ENCODE measurements at regions not wholly inside any gene's neighbourhood (a gene's known extent, or its start where the extent isn't known, plus 50 kb on each side); places are given as distances from the start of the nearest gene placed in this dataset.
A peak's percentile ranks its signal among the peaks of the same experiment; 100 is the strongest.

DNA sequence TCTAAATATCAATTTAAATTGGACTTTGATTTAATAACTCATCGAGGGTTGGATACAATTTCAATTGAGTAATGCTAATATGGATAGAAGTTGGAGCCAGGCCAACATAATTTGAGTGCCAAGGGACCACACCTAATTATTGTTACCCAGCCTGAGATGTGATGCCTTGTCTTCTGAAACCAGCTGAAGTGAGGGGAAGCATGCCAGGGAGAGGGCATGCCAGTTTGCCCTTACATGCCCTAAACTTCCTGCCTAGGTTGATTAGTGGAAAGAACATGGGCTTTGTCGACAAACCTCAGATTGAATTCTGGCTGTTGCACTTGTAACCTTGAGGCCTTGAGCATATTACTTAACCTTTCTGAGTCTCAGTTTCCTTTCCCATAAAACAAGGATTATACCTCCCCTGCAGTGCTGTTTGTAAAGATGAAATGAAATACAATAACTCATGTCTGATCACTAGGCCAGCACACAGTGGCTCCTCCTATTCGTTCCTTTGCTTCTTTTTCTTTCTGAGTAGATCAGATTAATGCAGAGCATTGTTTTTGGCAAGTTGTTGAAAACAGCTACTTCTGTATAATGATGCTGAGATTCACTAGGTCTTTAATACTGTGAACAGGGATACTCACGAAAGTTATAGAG is 412.8 kb downstream of the TLE4 start:
- Histone ChIP-seq H3K23ac (ENCODE audit: low read length in 2 of 2) (no peak overlapping the region), H3K4me3 (ENCODE audit: insufficient read depth in 1 of 2, low read depth in 1 of 2, low read length in 2 of 2) (no peak overlapping the region), H3K79me1 (replicated peaks; ENCODE audit: low read length, poor library complexity, severe bottlenecking) (no peaks in the 10 kb centered on the region), H3K14ac (ENCODE audit: low read length in 2 of 2) (no peak overlapping the region), H3K4ac (ENCODE audit: low read depth in 1 of 2, low read length in 2 of 2) (no peak overlapping the region), H3K9me3 (ENCODE audit: control insufficient read depth, low read length) (no peaks in the 10 kb centered on the region), H2AFZ (ENCODE audit: low read depth, low read length) (no peak overlapping the region), H4K91ac (ENCODE audit: low read length) (no peak overlapping the region), H3K4me1 (ENCODE audit: control insufficient read depth, insufficient read depth, low read depth, low read length) (peaks cover 8% of the 10 kb centered on the region), H3K36me3 (ENCODE audit: control insufficient read depth in 1 of 2, insufficient read depth in 2 of 2, low read depth in 1 of 2, low read length in 2 of 2) (no peaks in the 10 kb centered on the region), H3K27me3 (ENCODE audit: control insufficient read depth in 1 of 2, insufficient read depth in 1 of 2, low read length in 2 of 2) (peaks cover 0 to 7% of the 10 kb centered on the region in 2 experiments), H2AK5ac (ENCODE audit: low read length, severe bottlenecking) (no peak overlapping the region), H3K9ac (ENCODE audit: low read length) (no peak overlapping the region), H3K4me2 (ENCODE audit: low read length, poor library complexity, severe bottlenecking) (no peak overlapping the region), H3K27ac (ENCODE audit: low read length, poor library complexity, severe bottlenecking) (no peak overlapping the region), H2BK5ac (ENCODE audit: low read depth, low read length, poor library complexity, severe bottlenecking) (no peak overlapping the region), H2BK120ac (ENCODE audit: low read depth, low read length) (no peak overlapping the region), H2BK12ac (ENCODE audit: low read length in 2 of 2) (no peak overlapping the region), H2BK15ac (ENCODE audit: low read depth, poor library complexity, severe bottlenecking) (no peak overlapping the region), H3K18ac (ENCODE audit: low read depth in 1 of 2, low read length in 2 of 2) (no peak overlapping the region), H4K8ac (ENCODE audit: low read length) (no peak overlapping the region)
- no peak for DNase-seq
- 96% methylated on average over 2 of the region's 4 CpGs for WGBS

DNA sequence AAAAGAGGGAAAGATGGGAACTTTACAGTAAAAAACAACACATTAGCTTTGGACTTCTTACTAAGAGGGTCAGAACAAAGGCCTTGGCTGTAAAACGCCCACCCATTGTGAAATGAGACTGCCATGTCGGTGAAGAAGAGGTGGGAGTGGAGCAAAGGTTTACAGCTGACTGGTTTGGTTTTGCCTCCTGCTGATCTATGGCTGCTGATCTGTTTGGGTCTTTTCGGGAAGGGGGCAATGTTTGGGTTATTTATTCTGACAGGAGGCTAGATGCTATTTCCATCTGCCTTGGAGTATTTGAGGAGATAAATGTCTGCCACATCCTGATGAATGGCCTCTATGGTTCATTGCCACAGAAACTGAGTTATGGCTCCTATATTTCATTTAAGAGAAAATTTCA is 408.7 kb downstream of the TLE4 start:
- Histone ChIP-seq H4K91ac (ENCODE audit: low read length) (no peak overlapping the region), H3K36me3 (ENCODE audit: control insufficient read depth in 1 of 2, insufficient read depth in 2 of 2, low read depth in 1 of 2, low read length in 2 of 2) (no peaks in the 10 kb centered on the region), H3K79me1 (replicated peaks; ENCODE audit: low read length, poor library complexity, severe bottlenecking) (no peaks in the 10 kb centered on the region), H3K27ac (ENCODE audit: low read length, poor library complexity, severe bottlenecking) (peak overlapping the region; percentile 41), H2BK5ac (ENCODE audit: low read depth, low read length, poor library complexity, severe bottlenecking) (no peak overlapping the region), H2AK5ac (ENCODE audit: low read length, severe bottlenecking) (no peak overlapping the region), H3K4me3 (ENCODE audit: insufficient read depth in 1 of 2, low read depth in 1 of 2, low read length in 2 of 2) (no peak overlapping the region), H3K4me1 (ENCODE audit: control insufficient read depth, insufficient read depth, low read depth, low read length) (peaks cover 6% of the 10 kb centered on the region), H2BK15ac (ENCODE audit: low read depth, poor library complexity, severe bottlenecking) (no peak overlapping the region), H3K18ac (ENCODE audit: low read depth in 1 of 2, low read length in 2 of 2) (no peak overlapping the region), H3K14ac (ENCODE audit: low read length in 2 of 2) (no peak overlapping the region), H3K9me3 (ENCODE audit: control insufficient read depth, low read length) (no peaks in the 10 kb centered on the region), H2BK120ac (ENCODE audit: low read depth, low read length) (no peak overlapping the region), H2AFZ (ENCODE audit: low read depth, low read length) (no peak overlapping the region), H3K4me2 (ENCODE audit: low read length, poor library complexity, severe bottlenecking) (no peak overlapping the region), H3K9ac (ENCODE audit: low read length) (no peak overlapping the region), H2BK12ac (ENCODE audit: low read length in 2 of 2) (no peak overlapping the region), H4K8ac (ENCODE audit: low read length) (no peak overlapping the region), H3K4ac (ENCODE audit: low read depth in 1 of 2, low read length in 2 of 2) (no peak overlapping the region), H3K23ac (ENCODE audit: low read length in 2 of 2) (no peak overlapping the region), H3K27me3 (ENCODE audit: control insufficient read depth in 1 of 2, insufficient read depth in 1 of 2, low read length in 2 of 2) (peaks cover 0 to 11% of the 10 kb centered on the region in 2 experiments)
- 53% methylated on average over 3 of the region's 3 CpGs for WGBS
- no peak for DNase-seq

DNA sequence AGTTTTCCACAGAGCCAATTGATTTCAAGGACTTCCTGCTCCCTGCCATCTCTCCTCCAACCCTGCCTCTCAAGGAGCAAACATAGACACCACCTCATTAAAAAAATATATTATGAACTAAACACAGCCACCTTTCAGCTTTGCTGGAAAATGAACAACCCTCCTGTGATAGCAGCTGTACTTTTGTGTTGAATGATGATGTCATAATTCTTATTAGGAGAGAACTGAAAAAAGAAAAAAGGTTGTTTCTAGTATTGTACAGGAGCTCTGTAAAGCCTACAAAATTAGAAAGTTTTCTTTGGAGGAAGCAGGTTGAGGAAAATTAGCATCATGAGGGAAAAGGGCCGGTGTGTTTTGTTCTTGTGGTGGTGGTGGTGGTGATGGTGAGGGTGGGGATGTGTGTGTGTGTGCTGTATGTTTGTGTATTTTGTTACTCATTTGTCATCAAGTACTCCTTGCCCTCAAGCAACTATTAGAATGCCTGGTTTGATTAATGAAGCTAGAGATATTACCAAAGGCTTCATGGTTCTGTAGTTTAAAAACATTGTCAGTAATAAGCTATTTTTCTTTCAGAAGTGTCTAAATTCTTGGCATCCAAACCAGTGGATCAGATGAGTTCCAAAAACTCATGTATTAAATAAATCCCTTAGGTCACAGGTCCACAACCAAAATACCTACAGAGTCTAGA is 405.9 kb downstream of the TLE4 start:
- Histone ChIP-seq H3K18ac (ENCODE audit: low read depth in 1 of 2, low read length in 2 of 2) (no peak overlapping the region), H3K4me3 (ENCODE audit: insufficient read depth in 1 of 2, low read depth in 1 of 2, low read length in 2 of 2) (no peak overlapping the region), H3K4ac (ENCODE audit: low read depth in 1 of 2, low read length in 2 of 2) (no peak overlapping the region), H3K4me2 (ENCODE audit: low read length, poor library complexity, severe bottlenecking) (no peak overlapping the region), H2BK5ac (ENCODE audit: low read depth, low read length, poor library complexity, severe bottlenecking) (no peak overlapping the region), H2BK15ac (ENCODE audit: low read depth, poor library complexity, severe bottlenecking) (no peak overlapping the region), H3K9ac (ENCODE audit: low read length) (no peak overlapping the region), H4K8ac (ENCODE audit: low read length) (no peak overlapping the region), H2AK5ac (ENCODE audit: low read length, severe bottlenecking) (no peak overlapping the region), H3K4me1 (ENCODE audit: control insufficient read depth, insufficient read depth, low read depth, low read length) (peaks cover 6% of the 10 kb centered on the region), H3K79me1 (replicated peaks; ENCODE audit: low read length, poor library complexity, severe bottlenecking) (no peaks in the 10 kb centered on the region), H3K23ac (ENCODE audit: low read length in 2 of 2) (no peak overlapping the region), H3K9me3 (ENCODE audit: control insufficient read depth, low read length) (no peaks in the 10 kb centered on the region), H4K91ac (ENCODE audit: low read length) (no peak overlapping the region), H2BK120ac (ENCODE audit: low read depth, low read length) (no peak overlapping the region), H3K14ac (ENCODE audit: low read length in 2 of 2) (no peak overlapping the region), H3K27me3 (ENCODE audit: control insufficient read depth in 1 of 2, insufficient read depth in 1 of 2, low read length in 2 of 2) (peaks cover 0 to 11% of the 10 kb centered on the region in 2 experiments), H2AFZ (ENCODE audit: low read depth, low read length) (no peak overlapping the region), H3K27ac (ENCODE audit: low read length, poor library complexity, severe bottlenecking) (no peak overlapping the region), H2BK12ac (ENCODE audit: low read length in 2 of 2) (no peak overlapping the region), H3K36me3 (ENCODE audit: control insufficient read depth in 1 of 2, insufficient read depth in 2 of 2, low read depth in 1 of 2, low read length in 2 of 2) (no peaks in the 10 kb centered on the region)
- WGBS: 64% methylated on average over 1 of the region's 1 CpG
- DNase-seq: no peak

DNA sequence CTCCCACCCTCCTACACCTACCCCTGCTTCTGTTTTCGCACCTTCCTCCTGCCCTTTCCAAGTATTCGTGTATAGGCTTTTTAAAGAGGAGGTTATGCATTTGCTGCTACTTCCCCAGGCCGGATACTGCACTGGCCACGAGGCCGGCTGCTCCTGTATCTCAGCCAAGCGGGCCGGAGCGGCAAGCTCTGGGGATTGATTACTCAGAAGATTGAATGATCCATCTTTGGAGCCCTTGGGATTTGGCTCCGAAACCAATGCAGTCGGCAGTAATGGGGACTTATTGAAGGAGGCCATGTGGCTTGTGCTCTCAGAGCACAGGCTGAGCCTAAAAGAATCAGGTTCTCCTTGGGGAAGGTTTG is 405.3 kb downstream of the TLE4 start:
- no peak overlapping the region for H2BK120ac ChIP-seq (ENCODE audit: low read depth, low read length)
- H3K79me1 ChIP-seq (replicated peaks; ENCODE audit: low read length, poor library complexity, severe bottlenecking): no peaks in the 10 kb centered on the region
- no peak overlapping the region for H2BK12ac ChIP-seq (ENCODE audit: low read length in 2 of 2)
- H3K27me3 ChIP-seq (ENCODE audit: control insufficient read depth in 1 of 2, insufficient read depth in 1 of 2, low read length in 2 of 2): peaks cover 0 to 14% of the 10 kb centered on the region in 2 experiments
- H3K18ac ChIP-seq (ENCODE audit: low read depth in 1 of 2, low read length in 2 of 2): no peak overlapping the region
- no peak overlapping the region for H3K27ac ChIP-seq (ENCODE audit: low read length, poor library complexity, severe bottlenecking)
- H3K4me2 ChIP-seq (ENCODE audit: low read length, poor library complexity, severe bottlenecking): no peak overlapping the region
- 95% methylated on average over 10 of the region's 10 CpGs for WGBS
- H3K23ac ChIP-seq (ENCODE audit: low read length in 2 of 2): no peak overlapping the region
- H3K14ac ChIP-seq (ENCODE audit: low read length in 2 of 2): no peak overlapping the region
- H3K4ac ChIP-seq (ENCODE audit: low read depth in 1 of 2, low read length in 2 of 2): no peak overlapping the region
- no peaks in the 10 kb centered on the region for H3K9me3 ChIP-seq (ENCODE audit: control insufficient read depth, low read length)
- H2AFZ ChIP-seq (ENCODE audit: low read depth, low read length): no peak overlapping the region
- no peak overlapping the region for H3K4me3 ChIP-seq (ENCODE audit: insufficient read depth in 1 of 2, low read depth in 1 of 2, low read length in 2 of 2)
- DNase-seq: no peak
- H4K91ac ChIP-seq (ENCODE audit: low read length): no peak overlapping the region
- H2BK15ac ChIP-seq (ENCODE audit: low read depth, poor library complexity, severe bottlenecking): no peak overlapping the region
- no peak overlapping the region for H4K8ac ChIP-seq (ENCODE audit: low read length)
- peaks cover 6% of the 10 kb centered on the region for H3K4me1 ChIP-seq (ENCODE audit: control insufficient read depth, insufficient read depth, low read depth, low read length)
- no peak overlapping the region for H3K9ac ChIP-seq (ENCODE audit: low read length)
- peak overlapping the region; percentile 16 for H2AK5ac ChIP-seq (ENCODE audit: low read length, severe bottlenecking)
- no peak overlapping the region for H2BK5ac ChIP-seq (ENCODE audit: low read depth, low read length, poor library complexity, severe bottlenecking)
- H3K36me3 ChIP-seq (ENCODE audit: control insufficient read depth in 1 of 2, insufficient read depth in 2 of 2, low read depth in 1 of 2, low read length in 2 of 2): no peaks in the 10 kb centered on the region

Measured in mesenchymal stem cell (in vitro differentiated cells and primary cell).